GM04503 (cell line): ENCODE measurements at regions not wholly inside any gene's neighbourhood (a gene's known extent, or its start where the extent isn't known, plus 50 kb on each side); places are given as distances from the start of the nearest gene placed in this dataset.
"Not testable (repeated sequence)": the region's sequence is repeated elsewhere in the genome, so short reads cannot be mapped to it uniquely, and the experiment has no call there.

ENCODE experiments used
- DNase-seq: peaks from one replicate; pipeline ENCODE4 v3.0.0-alpha.2; 2012; ENCODE audit warnings: low read depth

DNA sequence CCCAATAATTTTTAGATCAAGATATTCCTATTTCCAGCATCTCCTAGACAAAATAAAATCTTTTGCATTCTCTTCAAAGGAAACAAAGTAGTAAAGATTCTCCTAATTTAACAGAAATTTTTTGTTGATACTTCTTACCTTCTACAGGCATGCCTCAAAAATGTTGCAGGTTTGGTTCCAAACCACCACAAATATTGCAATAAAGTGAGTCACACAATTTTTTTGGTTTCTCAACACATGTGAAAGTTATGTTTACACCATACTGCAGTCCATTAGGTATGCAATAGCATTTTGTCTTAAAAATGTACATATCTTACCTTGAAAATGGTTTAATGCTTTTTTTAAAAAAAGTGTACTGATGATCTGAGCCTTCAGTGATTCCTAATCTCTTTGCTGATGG, 65.6 kb upstream of the USP15 start:
- no peak for DNase-seq

DNA sequence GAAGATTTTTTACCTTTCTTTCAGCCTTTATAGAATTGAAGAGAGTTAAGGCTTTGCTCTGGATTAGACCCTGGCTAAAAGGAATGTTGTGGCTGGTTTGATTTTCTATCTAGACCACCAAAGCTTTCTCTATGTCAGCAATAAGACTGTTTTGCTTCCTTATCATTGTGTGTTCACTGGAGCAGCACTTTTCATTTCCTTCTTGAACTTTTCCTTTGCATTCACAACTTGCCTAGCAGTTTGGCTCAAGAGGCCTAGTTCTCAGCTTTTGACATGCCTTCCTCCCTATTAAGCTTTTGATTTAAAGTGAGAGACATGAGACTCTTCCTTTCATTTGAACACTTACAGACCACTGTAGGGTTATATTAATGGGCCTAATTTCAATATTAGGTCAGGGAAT, 64.1 kb upstream of the USP15 start:
- DNase-seq = no peak

DNA sequence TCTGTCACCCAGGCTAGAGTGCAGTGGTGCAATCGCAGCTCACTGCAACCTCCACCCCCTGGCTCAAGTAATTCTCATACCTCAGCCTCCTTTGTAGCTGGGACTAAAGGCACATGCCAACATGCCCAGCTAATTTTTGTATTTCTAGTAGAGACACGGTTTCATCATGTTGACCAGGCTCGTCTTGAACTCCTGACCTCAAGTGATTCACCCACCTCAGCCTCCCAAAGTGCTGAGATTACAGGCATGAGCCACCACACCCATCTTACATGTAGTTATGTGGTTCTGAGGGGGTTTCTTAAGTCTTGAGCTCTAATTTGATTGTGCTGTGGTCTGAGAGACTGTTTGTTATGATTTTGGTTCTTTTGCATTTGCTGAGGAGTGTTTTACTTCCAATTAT, 57.3 kb upstream of the USP15 start:
- not testable (repeated sequence) for DNase-seq

DNA sequence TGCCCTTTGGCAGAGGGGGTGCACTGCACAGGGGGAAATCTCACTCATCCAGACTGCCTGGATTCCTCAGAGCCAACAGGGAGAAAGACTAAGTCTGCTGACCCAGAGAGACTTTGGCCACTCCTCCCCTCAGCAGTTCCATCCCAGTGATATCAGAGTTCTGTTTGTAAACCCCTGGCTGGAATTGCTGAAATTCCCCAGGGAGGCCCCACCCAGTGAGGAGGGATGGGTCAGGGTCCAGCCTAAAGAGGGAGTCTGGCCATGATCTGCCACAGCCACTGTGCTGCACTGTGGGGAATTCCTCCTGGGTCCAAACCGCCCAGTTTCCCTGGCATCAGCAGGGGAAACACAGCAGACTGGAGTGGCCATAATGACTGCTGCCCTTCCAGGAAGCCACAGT, 54.9 kb upstream of the USP15 start:
- DNase-seq = no peak

DNA sequence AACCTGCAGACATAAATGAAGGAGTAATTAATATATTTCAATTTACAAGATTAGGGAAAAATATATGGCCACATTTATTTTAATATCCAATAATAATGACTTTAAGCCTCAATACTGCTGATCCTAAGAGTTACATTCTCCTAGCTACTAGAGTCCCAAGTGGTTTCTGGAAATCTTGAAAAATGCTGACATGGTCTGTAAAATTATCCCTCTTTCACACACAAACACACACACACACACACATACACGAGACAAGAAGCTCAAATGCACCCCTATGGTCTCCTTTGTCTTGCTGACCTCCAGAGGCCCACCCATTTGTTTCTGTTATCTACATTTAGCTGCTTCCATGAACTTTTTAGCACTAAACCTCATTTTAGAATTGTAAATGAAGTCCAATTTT, 53.0 kb upstream of the USP15 start:
- no peak for DNase-seq
